Stimulated activated CD8-positive, alpha-beta memory T cell treated with anti-CD3 and anti-CD28 coated beads, Interleukin-12 subunit alpha, Interleukin-12 subunit beta, amount 100 ng/mL, for 24 hours (primary cell): ENCODE measurements at regions not wholly inside any gene's neighbourhood (a gene's known extent, or its start where the extent isn't known, plus 50 kb on each side); places are given as distances from the start of the nearest gene placed in this dataset.
"Not testable (repeated sequence)": the region's sequence is repeated elsewhere in the genome, so short reads cannot be mapped to it uniquely, and the experiment has no call there.

Source experiments
- DNase-seq: peaks from one replicate; pipeline ENCODE4 v3.0.0-alpha.2; 2020; ENCODE audit errors: extremely low read depth

DNA sequence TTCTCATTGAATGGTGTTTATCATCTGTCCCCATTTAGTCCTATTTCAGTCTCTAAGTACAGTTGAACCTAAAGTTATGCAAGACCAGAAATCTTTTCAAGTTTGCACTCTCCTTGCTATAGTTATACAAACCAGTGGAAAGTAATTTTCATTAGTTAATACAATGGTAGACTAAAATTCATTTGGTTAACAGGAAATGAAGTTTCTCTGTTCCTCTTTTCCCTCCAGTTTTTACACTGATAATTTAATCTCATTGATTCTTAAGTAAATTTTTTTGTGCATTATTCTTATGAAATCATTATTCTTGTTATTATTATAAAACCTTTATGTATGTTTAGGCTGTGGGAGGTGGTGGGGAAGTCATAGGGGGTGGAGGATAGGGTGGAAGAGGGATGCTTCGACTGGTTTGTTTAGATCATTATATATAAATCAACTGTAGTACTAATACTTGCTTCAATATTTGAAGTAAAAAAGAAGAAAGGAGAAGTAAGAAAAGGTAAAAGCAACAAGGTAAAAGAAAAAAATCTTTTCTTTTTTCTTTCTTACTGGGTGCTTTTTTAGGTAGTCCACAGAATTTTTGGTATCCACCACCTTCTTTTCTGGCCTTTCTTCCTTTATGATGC is 104.1 kb downstream of the GPR85 start:
- no peak for DNase-seq

DNA sequence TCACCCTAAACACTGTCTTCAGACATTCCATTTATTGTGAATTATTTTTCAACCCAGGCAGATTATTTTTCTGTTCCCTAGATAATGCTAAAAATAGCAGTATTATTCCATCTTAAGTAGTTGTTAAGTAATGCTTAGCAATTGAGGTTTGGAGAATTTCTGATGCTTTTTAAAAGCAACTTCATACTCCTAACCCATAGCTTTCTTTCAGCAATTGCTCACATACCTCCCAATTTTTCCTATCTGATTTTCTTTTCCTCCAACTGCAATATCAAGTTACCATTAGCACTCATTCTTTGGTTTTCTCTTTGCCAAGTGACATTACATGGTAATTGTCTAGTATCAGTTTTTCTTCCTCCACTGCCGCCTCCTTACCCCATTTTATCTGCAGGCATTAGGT is 104.7 kb downstream of the GPR85 start:
- no peak for DNase-seq

- not testable (repeated sequence) for DNase-seq
Measured at GRCh38 chr7:112979055-112979454, 107.6 kb downstream of the GPR85 start.

- not testable (repeated sequence) for DNase-seq
Measured at GRCh38 chr7:112977244-112977955, 109.2 kb downstream of the GPR85 start.

- DNase-seq, result no peak
Measured at GRCh38 chr7:112970771-112971170, 115.9 kb downstream of the GPR85 start.

DNA sequence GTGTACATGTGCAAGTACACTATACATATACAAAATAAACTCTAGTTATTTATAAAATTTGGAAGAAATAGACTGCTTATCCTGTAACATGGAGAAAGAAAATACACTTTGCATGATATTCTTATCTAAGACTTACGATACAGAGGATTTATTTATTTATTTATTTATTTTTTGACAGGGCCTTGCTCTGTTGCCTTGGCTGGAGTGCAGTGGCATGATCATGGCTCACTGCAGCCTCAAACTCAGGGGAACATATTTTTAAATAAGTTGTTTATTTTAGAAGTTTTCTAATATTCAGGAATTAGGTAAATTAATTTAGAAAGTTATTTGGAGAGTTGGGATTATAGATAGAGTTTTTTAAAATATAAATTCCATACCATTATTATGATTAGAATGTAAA is 116.7 kb downstream of the GPR85 start:
- no peak for DNase-seq

DNA sequence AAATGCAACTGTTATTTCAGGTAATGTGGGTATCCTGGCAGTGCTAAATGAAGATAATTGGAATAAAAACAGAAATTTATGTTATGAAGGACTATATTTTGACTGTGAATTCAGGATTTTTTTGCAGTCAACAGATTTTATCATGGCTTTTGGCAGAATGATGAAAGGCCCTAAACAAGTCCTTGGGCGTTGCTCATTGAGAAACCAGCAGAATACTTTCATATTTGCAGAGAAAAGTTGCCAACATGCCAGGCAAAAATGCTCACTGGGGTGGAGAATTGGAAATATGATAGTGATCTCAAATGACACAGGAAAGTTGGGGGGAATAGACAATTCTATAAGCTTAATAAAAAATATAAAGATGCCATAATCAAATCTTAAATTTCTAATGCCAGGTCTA is 121.1 kb downstream of the GPR85 start:
- no peak for DNase-seq

- DNase-seq, result no peak
Measured at GRCh38 chr7:112963634-112964033, 123.0 kb downstream of the GPR85 start.

DNA sequence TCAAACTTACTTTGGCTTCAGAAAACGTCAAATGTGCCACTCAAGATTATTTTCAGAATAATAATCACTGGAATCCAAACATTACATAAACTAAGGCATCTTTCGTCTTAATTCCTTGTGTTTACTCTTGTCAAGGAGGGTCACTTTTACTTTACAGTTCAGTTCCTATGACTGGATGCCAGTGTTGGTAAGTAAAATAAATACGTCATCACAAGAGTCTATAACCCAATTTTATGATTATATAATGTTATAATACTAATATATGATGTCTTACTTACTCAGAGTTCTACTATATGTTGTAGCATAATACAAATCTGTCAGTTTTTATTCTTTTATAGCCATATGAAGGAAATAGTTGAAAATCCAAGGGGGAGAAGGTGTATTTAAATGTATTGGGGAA is 123.8 kb downstream of the GPR85 start:
- DNase-seq, result no peak

DNA sequence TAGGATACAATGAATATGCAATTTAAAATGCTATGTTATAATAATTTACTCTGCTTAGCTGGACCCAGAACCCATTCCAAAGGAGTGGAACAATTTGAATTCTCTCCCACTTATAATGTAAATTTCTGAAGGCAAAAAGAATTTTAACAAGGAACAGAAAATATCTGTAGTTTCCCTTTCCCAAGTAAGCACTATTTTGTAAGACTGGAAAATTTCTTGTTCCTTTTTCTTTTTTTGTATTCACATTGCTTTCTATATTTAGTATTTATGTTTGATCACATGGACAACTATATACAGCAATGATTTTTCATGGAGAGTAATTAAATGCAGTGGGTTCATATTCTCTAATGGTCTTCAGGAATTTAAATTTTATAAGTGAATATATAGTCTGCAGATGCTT is 127.4 kb downstream of the GPR85 start:
- no peak for DNase-seq

DNA sequence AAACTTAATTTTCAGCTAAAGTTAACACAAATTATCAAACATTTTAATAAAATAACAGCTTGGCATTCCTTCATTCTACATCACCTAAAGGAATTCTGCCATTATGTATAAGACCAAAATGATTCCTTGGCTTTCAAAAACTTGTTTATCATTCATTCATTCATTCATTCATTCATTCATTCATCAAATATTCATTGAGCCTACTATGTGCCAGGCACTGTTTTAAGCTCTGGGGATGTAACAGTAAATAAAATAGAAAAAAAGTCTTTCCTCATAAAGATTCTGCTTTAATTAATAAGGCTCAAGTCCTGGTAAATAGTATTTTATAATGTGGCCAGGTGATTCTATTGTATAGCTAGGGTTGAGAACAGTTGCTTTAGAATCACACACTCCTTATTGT is 127.9 kb downstream of the GPR85 start:
- no peak for DNase-seq

- no peak for DNase-seq
Measured at GRCh38 chr7:112957901-112958300, 128.7 kb downstream of the GPR85 start.

DNA sequence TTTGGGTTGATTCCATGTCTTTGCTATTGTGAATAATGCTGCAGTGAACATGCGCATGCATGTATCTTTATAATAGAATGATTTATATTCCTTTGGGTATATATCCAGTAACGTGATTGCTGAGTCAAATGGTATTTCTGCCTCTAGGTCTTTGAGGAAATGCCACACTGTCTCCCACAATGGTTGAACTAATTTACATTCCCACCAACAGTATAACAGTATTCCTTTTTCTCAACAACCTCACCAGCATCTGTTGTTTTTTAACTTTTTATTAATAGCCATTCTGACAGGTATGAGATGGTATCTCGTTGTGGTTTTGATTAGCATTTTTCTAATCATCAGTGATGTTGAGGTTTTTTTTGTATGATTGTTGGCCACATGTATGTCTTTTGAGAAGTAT is 133.6 kb downstream of the GPR85 start:
- DNase-seq, result not testable (repeated sequence)

- no peak for DNase-seq
Measured at GRCh38 chr7:112951070-112951469, 135.6 kb downstream of the GPR85 start.

- DNase-seq, result not testable (repeated sequence)
Measured at GRCh38 chr7:112949682-112950081, 136.9 kb downstream of the GPR85 start.

DNA sequence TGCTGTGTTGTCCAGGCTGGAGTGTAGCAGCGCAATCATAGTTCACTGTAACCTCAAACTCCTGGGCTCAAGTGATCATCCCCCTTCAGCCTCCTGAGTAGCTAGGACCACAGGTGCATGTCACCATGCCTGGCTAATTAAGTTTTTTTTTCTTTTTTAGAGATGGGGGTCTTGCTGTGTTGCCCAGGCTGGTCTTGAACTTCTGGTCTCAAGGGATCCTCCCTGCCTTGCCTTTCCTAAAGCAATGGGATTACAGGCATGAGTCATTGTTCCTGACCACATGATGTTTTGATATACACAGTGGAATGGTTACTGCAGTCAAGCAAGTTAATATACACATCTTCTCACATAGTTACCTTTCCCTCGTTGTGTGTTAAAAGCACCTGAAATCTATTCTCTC is 140.3 kb downstream of the GPR85 start:
- DNase-seq, result no peak

DNA sequence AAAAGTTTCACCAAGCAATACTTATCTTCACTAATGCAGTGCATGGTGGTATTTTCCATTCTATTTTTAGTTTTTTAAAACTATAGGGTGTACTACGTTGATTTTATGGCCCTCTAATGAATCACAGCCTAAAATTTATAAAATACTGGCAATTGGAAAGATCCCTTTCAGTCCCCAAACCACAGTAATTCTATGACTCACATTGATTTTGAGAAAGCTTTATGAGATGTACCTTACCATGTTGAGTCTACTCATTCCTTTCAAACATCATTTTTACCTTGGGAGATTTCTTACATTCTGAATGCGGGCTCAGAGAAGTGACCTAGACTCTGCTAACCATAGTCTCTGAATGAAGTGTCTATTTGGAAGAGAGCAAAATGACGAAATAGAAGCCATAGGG is 141.6 kb downstream of the GPR85 start:
- DNase-seq, result no peak

DNA sequence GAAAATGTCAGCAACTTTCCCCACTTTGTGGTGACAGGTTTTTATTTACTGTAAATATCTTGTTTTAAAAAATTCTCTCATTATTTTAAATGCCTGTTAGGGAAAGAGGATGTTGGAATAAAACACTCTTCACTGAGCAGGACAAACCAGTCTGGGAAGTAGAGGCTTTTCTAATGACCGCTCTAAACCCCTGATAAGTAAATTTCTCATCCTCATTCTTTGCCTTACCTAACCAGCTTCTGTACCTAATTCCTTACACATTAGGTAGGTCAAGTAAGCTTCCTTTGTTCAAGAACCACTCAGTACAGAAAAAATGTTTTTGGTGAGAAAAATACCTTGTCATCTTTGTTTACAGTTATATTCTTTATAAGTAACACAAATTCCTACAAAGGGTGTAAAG is 143.6 kb downstream of the GPR85 start:
- no peak for DNase-seq

DNA sequence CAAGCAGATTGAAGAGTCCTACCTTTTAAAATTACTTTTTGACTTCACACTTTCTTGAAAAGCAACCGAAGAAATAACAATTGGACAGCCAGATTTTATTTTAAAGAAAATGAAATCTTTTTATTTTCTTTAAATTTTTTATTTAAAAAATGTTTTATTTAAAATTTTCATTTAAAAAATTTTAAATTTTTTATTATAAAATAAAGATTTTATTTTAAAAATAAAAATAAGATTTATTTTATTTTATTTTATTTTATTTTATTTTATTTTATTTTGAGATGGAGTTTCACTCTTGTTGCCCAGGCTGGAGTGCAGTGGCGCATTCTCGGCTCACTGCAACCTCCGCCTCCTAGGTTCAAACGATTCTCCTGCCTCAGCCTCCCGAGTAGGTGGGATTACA is 144.5 kb downstream of the GPR85 start:
- DNase-seq, result not testable (repeated sequence)

GRCh38 chr7:112940314-112940732 is 146.3 kb downstream of the GPR85 start:
- DNase-seq, result no peak

DNA sequence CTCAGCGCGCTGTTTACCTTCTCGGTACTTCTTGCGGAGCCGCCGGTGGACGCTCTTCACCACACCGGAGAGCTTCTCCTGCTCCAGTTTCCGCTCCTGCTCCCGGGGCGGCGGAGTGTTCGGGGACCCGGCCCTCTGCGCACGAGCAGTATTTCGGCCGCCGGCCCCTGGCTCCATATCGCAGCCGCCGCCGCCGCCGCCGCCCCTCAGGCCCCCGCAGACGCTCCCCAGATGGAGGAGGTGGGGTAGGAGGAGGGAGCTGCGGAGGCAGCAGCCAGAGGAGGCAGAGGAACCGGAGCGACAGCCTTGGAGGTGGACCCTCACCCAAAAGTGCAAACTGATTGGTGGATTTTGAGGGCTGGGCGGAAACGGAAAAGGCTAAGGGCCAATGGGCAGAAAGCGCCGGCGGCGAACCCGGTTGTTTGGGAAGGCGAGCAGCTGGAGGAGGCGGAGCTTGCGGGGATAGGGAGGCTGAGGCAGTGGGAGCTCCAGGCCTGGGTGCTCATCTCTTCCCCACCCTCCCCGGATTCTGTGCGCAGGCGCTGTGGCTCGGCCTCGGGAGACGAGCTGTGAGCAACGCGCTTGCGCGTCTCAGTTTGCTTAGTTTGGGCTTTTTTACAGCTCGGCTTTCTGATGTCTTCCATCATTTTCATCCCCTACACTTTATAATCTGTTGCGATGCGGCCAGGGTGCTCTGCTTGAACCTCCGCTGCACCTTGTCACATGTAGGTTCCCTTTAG is 146.9 kb downstream of the GPR85 start:
- DNase-seq, result peak; percentile 99

GRCh38 chr7:112938863-112939573 is 147.6 kb downstream of the GPR85 start:
- no peak for DNase-seq
